ENCODE measurements at regions not wholly inside any gene's neighbourhood (a gene's known extent, or its start where the extent isn't known, plus 50 kb on each side); places are given as distances from the start of the nearest gene placed in this dataset.

GRCh38 chr1:212218065-212218464 is 67.1 kb upstream of the PPP2R5A start:
- H3K27ac ChIP-seq: no peak overlapping the region
- WGBS, 2 donors: 57 to 74% methylated on average over 4 of the region's 4 CpGs
- ATAC-seq (no peak), DNase-seq (no peak)
- no peaks in the 10 kb centered on the region for H3K36me3 ChIP-seq
- no peaks in the 10 kb centered on the region for H3K27me3 ChIP-seq
- H3K4me3 ChIP-seq: no peak overlapping the region
- H3K9me3 ChIP-seq: no peaks in the 10 kb centered on the region
- TF ChIP-seq CTCF (IDR thresholded peaks at IDR 0.05): no peak
- H3K4me1 ChIP-seq: peaks cover 0 to 33% (median 10%) of the 10 kb centered on the region in 9 donors
- intact Hi-C loops (cut with DNase I): no loop called here

GRCh38 chr1:212218911-212219310 is 66.3 kb upstream of the PPP2R5A start:
- H3K9me3 ChIP-seq: no peaks in the 10 kb centered on the region
- no peak overlapping the region for H3K4me3 ChIP-seq
- H3K27me3 ChIP-seq: no peaks in the 10 kb centered on the region
- 42% methylated on average over 2 of the region's 2 CpGs for WGBS, 2 donors
- H3K36me3 ChIP-seq: no peaks in the 10 kb centered on the region
- no peak overlapping the region for H3K27ac ChIP-seq
- intact Hi-C loops (cut with DNase I): no loop called here
- no peak for TF ChIP-seq CTCF (IDR thresholded peaks at IDR 0.05)
- ATAC-seq (no peak), DNase-seq (no peak)
- peaks cover 0 to 25% (median 6%) of the 10 kb centered on the region in 9 donors for H3K4me1 ChIP-seq

GRCh38 chr1:212219679-212220463 is 65.3 kb upstream of the PPP2R5A start:
- no peak for ATAC-seq
- peaks cover 0 to 24% (median 6%) of the 10 kb centered on the region in 9 donors for H3K4me1 ChIP-seq
- H3K27me3 ChIP-seq: no peaks in the 10 kb centered on the region
- WGBS, 2 donors: 57 to 70% methylated on average over 8 of the region's 8 CpGs
- no peak for TF ChIP-seq CTCF (IDR thresholded peaks at IDR 0.05)
- no peak for DNase-seq
- H3K4me3 ChIP-seq: no peak overlapping the region
- H3K27ac ChIP-seq: no peak overlapping the region
- H3K36me3 ChIP-seq: no peaks in the 10 kb centered on the region
- intact Hi-C loops (cut with DNase I): no loop called here
- H3K9me3 ChIP-seq: no peaks in the 10 kb centered on the region

- H3K9me3 ChIP-seq: no peaks in the 10 kb centered on the region
- no peak overlapping the region for H3K27ac ChIP-seq
- TF ChIP-seq CTCF (IDR thresholded peaks at IDR 0.05): no peak
- DNase-seq: no peak
- intact Hi-C loops (cut with DNase I): no loop called here
- peaks cover 0 to 41% (median 22%) of the 10 kb centered on the region in 9 donors for H3K4me1 ChIP-seq
- H3K27me3 ChIP-seq: no peaks in the 10 kb centered on the region
- H3K4me3 ChIP-seq: no peak overlapping the region
- no peaks in the 10 kb centered on the region for H3K36me3 ChIP-seq
- ATAC-seq: no peak
- WGBS, 2 donors: 50 to 54% methylated on average over 1 of the region's 1 CpG
Measured at GRCh38 chr1:212221801-212222200, 63.4 kb upstream of the PPP2R5A start.
